ENCODE measurements at regions not wholly inside any gene's neighbourhood (a gene's known extent, or its start where the extent isn't known, plus 50 kb on each side); places are given as distances from the start of the nearest gene placed in this dataset.

DNA sequence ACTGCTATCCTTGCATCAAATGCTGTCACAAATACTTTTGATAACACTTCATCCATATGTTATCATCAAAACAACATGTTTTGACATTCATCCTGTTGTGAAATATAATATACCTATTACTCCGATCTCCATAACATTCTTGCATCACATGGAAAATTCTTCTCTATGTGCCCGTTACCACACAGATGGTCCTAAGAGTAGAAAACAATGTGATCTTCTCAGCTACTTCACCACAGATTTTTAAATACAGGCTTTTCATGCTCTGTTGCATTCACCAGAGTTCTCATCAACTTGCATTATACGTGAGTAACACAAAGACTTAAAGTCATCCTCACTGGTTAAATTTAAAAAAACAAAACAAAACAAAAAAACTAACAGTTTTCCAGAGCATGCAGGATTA, 1603.3 kb upstream of the ZEB2 start:
- no peak overlapping the region for H3K27ac ChIP-seq (ENCODE audit: low read depth, low read length)
- ChIA-PET CTCF (no interaction called here), RAD21 (ENCODE audit: low non-redundant PET in 1 of 2, low total read pairs in 2 of 2, uncharacterized antibody in 2 of 2, unreplicated experiment in 2 of 2) (no interaction called here), POLR2A (no interaction called here)
- BruUV-seq (replicated peaks): no TSS peak
- no peaks in the 10 kb centered on the region for H3K27me3 ChIP-seq (ENCODE audit: insufficient read depth, low read length)
- no peak overlapping the region for H3K4me3 ChIP-seq (replicated peaks in 1 of 2; ENCODE audit: low read depth in 1 of 2, low read length in 2 of 2)
- no peak overlapping the region for H3K4me2 ChIP-seq (ENCODE audit: low read length)
- no peaks in the 10 kb centered on the region for H3K36me3 ChIP-seq (ENCODE audit: control insufficient read depth in 1 of 2, insufficient read depth in 2 of 2, low read length in 2 of 2)
- intact Hi-C loops (cut with micrococcal nuclease): no loop called here
- H3K9me2 ChIP-seq (ENCODE audit: insufficient read depth): no peaks in the 10 kb centered on the region
- no peak overlapping the region for H3K9ac ChIP-seq (ENCODE audit: low read length)
- H3K4me1 ChIP-seq (ENCODE audit: control insufficient read depth in 1 of 2, insufficient read depth in 2 of 2, low read length in 2 of 2): no peaks in the 10 kb centered on the region
- no peaks in the 10 kb centered on the region for H4K20me1 ChIP-seq (ENCODE audit: insufficient read depth)
- TF ChIP-seq YY1 (IDR thresholded peaks at IDR 0.05; ENCODE audit: extremely low read depth, insufficient replicate concordance, low read depth, low read length): no peak
- TF ChIP-seq SIN3A (IDR thresholded peaks at IDR 0.05; ENCODE audit: low read depth): no peak
- TF ChIP-seq EGR1 (IDR thresholded peaks at IDR 0.05; ENCODE audit: low read depth): no peak
- no peak for TF ChIP-seq POLR2A (IDR thresholded peaks at IDR 0.05; ENCODE audit: borderline replicate concordance, extremely low read depth, insufficient read depth, insufficient read length)
- TF ChIP-seq, protein P1, sequence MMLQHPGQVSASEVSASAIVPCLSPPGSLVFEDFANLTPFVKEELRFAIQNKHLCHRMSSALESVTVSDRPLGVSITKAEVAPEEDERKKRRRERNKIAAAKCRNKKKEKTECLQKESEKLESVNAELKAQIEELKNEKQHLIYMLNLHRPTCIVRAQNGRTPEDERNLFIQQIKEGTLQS (IDR thresholded peaks at IDR 0.05): no peak
- TF ChIP-seq SRF (IDR thresholded peaks at IDR 0.05; ENCODE audit: low read depth): no peak
- TF ChIP-seq TCF7L2 (IDR thresholded peaks at IDR 0.05; ENCODE audit: borderline replicate concordance, extremely low read depth, insufficient read depth, insufficient read length): no peak
- no peak for TF ChIP-seq POLR2AphosphoS5 (IDR thresholded peaks at IDR 0.05; ENCODE audit: low read depth, low read length)
- TF ChIP-seq RAD21 (IDR thresholded peaks at IDR 0.05; ENCODE audit: low read depth): no peak
- TF ChIP-seq, protein P2, sequence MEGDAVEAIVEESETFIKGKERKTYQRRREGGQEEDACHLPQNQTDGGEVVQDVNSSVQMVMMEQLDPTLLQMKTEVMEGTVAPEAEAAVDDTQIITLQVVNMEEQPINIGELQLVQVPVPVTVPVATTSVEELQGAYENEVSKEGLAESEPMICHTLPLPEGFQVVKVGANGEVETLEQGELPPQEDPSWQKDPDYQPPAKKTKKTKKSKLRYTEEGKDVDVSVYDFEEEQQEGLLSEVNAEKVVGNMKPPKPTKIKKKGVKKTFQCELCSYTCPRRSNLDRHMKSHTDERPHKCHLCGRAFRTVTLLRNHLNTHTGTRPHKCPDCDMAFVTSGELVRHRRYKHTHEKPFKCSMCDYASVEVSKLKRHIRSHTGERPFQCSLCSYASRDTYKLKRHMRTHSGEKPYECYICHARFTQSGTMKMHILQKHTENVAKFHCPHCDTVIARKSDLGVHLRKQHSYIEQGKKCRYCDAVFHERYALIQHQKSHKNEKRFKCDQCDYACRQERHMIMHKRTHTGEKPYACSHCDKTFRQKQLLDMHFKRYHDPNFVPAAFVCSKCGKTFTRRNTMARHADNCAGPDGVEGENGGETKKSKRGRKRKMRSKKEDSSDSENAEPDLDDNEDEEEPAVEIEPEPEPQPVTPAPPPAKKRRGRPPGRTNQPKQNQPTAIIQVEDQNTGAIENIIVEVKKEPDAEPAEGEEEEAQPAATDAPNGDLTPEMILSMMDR (IDR thresholded peaks at IDR 0.05 in 2 of 3, conservative IDR thresholded peaks at IDR 0.05 in 1 of 3; ENCODE audit: borderline replicate concordance in 1 of 3, insufficient read depth in 1 of 3, low read depth in 2 of 3, low read length in 2 of 3): no peak
- TF ChIP-seq EZH2phosphoT487 (IDR thresholded peaks at IDR 0.05; ENCODE audit: borderline replicate concordance): no peak
- TF ChIP-seq ELF1 (IDR thresholded peaks at IDR 0.05; ENCODE audit: borderline replicate concordance, low read depth): no peak
- TF ChIP-seq, protein P3, sequence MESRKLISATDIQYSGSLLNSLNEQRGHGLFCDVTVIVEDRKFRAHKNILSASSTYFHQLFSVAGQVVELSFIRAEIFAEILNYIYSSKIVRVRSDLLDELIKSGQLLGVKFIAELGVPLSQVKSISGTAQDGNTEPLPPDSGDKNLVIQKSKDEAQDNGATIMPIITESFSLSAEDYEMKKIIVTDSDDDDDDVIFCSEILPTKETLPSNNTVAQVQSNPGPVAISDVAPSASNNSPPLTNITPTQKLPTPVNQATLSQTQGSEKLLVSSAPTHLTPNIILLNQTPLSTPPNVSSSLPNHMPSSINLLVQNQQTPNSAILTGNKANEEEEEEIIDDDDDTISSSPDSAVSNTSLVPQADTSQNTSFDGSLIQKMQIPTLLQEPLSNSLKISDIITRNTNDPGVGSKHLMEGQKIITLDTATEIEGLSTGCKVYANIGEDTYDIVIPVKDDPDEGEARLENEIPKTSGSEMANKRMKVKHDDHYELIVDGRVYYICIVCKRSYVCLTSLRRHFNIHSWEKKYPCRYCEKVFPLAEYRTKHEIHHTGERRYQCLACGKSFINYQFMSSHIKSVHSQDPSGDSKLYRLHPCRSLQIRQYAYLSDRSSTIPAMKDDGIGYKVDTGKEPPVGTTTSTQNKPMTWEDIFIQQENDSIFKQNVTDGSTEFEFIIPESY (IDR thresholded peaks at IDR 0.05; ENCODE audit: extremely low read depth, insufficient replicate concordance, low read length): no peak
- no peak for TF ChIP-seq ZNF274 (IDR thresholded peaks at IDR 0.05; ENCODE audit: low read depth, low read length)
- TF ChIP-seq SP1 (IDR thresholded peaks at IDR 0.05; ENCODE audit: low read depth): no peak
- TF ChIP-seq FOSL1 (IDR thresholded peaks at IDR 0.05; ENCODE audit: low read depth): no peak
- TF ChIP-seq CBX3 (IDR thresholded peaks at IDR 0.05; ENCODE audit: low read depth): no peak
- no peak for TF ChIP-seq ZFX (IDR thresholded peaks at IDR 0.05)
- no peak for TF ChIP-seq EZH2 (IDR thresholded peaks at IDR 0.05)
- no peaks in the 10 kb centered on the region for H3K9me3 ChIP-seq (ENCODE audit: control insufficient read depth in 1 of 2, insufficient read depth in 1 of 2, low read depth in 1 of 2, low read length in 2 of 2)
- no peak overlapping the region for H2AFZ ChIP-seq (ENCODE audit: low read depth, low read length, poor library complexity, severe bottlenecking)
- DNase-seq (ENCODE audit: low read depth, low spot score) (no peak), ATAC-seq (no peak)
- no peaks in the 10 kb centered on the region for H3K79me2 ChIP-seq (ENCODE audit: insufficient read depth, low read length)
